ENCODE measurements at regions not wholly inside any gene's neighbourhood (a gene's known extent, or its start where the extent isn't known, plus 50 kb on each side); places are given as distances from the start of the nearest gene placed in this dataset.

DNA sequence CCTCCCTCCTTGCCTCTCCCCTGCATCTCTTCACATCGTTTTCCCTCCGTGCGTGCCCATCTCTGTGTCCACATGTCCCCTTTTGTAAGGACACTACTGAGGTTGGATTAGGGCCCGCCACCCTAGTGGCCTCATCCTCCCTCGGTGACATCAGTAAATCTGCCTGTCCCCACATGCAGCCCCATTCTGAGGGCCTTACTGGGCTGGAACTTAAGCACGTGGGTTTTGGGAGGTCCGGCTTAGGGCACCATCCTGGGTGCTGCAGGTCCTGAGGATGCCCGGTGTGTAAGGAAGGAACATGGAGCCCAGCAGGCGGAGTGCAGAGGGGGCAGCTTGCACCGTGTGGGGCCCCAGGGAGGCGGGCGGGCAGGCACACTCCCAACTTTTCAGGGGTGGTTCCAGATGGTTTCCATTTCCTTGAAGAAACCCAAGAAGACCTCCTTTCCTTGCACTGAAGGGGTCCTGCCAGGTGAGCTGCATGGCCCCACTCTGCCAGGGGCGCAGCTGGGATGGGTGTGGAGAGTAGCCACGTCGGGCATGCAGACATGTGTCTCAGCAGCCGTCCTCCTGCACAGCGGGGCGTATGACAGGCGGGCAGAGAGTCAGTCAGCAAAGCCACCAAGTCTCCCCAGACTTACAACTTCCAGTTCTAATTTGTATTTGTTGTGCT is 329.9 kb downstream of the QKI start:
- Histone ChIP-seq H3K9ac (ENCODE audit: low read length) (no peak overlapping the region), H3K27ac (ENCODE audit: low read length) (no peak overlapping the region), H3K4me2 (ENCODE audit: low read length) (no peak overlapping the region), H3K27me3 (ENCODE audit: insufficient read depth, low read depth, low read length) (no peaks in the 10 kb centered on the region), H3F3A (ENCODE audit: insufficient read depth, low read length, poor library complexity, severe bottlenecking) (no peaks in the 10 kb centered on the region), H3K9me3 (ENCODE audit: low read length) (no peaks in the 10 kb centered on the region), H3K79me2 (replicated peaks; ENCODE audit: insufficient read depth, low read length) (no peaks in the 10 kb centered on the region), H3K36me3 (ENCODE audit: insufficient read depth, low read length) (no peaks in the 10 kb centered on the region), H4K20me1 (ENCODE audit: insufficient read depth) (no peaks in the 10 kb centered on the region), H3K4me3 (ENCODE audit: low read length) (no peak overlapping the region), H2AFZ (ENCODE audit: low read depth, low read length) (no peak overlapping the region), H3K9me2 (ENCODE audit: insufficient read depth, low read length) (no peaks in the 10 kb centered on the region)
- TF ChIP-seq, protein P1, sequence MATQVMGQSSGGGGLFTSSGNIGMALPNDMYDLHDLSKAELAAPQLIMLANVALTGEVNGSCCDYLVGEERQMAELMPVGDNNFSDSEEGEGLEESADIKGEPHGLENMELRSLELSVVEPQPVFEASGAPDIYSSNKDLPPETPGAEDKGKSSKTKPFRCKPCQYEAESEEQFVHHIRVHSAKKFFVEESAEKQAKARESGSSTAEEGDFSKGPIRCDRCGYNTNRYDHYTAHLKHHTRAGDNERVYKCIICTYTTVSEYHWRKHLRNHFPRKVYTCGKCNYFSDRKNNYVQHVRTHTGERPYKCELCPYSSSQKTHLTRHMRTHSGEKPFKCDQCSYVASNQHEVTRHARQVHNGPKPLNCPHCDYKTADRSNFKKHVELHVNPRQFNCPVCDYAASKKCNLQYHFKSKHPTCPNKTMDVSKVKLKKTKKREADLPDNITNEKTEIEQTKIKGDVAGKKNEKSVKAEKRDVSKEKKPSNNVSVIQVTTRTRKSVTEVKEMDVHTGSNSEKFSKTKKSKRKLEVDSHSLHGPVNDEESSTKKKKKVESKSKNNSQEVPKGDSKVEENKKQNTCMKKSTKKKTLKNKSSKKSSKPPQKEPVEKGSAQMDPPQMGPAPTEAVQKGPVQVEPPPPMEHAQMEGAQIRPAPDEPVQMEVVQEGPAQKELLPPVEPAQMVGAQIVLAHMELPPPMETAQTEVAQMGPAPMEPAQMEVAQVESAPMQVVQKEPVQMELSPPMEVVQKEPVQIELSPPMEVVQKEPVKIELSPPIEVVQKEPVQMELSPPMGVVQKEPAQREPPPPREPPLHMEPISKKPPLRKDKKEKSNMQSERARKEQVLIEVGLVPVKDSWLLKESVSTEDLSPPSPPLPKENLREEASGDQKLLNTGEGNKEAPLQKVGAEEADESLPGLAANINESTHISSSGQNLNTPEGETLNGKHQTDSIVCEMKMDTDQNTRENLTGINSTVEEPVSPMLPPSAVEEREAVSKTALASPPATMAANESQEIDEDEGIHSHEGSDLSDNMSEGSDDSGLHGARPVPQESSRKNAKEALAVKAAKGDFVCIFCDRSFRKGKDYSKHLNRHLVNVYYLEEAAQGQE (IDR thresholded peaks at IDR 0.05; ENCODE audit: borderline replicate concordance) = no peak
- TF ChIP-seq SMC3 (conservative IDR thresholded peaks at IDR 0.05; ENCODE audit: poor library complexity) = no peak
- no peak for TF ChIP-seq EZH2 (IDR thresholded peaks at IDR 0.05; ENCODE audit: borderline replicate concordance, insufficient read depth, low read length, poor library complexity, severe bottlenecking)
- no peak for TF ChIP-seq MXI1 (conservative IDR thresholded peaks at IDR 0.05; ENCODE audit: poor library complexity, severe bottlenecking)
- TF ChIP-seq TAF1 (IDR thresholded peaks at IDR 0.05; ENCODE audit: low read depth) = no peak
- no peak for TF ChIP-seq POLR2AphosphoS5 (IDR thresholded peaks at IDR 0.05)
- TF ChIP-seq, protein P2, sequence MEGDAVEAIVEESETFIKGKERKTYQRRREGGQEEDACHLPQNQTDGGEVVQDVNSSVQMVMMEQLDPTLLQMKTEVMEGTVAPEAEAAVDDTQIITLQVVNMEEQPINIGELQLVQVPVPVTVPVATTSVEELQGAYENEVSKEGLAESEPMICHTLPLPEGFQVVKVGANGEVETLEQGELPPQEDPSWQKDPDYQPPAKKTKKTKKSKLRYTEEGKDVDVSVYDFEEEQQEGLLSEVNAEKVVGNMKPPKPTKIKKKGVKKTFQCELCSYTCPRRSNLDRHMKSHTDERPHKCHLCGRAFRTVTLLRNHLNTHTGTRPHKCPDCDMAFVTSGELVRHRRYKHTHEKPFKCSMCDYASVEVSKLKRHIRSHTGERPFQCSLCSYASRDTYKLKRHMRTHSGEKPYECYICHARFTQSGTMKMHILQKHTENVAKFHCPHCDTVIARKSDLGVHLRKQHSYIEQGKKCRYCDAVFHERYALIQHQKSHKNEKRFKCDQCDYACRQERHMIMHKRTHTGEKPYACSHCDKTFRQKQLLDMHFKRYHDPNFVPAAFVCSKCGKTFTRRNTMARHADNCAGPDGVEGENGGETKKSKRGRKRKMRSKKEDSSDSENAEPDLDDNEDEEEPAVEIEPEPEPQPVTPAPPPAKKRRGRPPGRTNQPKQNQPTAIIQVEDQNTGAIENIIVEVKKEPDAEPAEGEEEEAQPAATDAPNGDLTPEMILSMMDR (IDR thresholded peaks at IDR 0.05; ENCODE audit: poor library complexity, severe bottlenecking) = no peak
- no peak for TF ChIP-seq EP300 (conservative IDR thresholded peaks at IDR 0.05; ENCODE audit: poor library complexity, severe bottlenecking)
- no peak for TF ChIP-seq RAD21 (conservative IDR thresholded peaks at IDR 0.05)

DNA sequence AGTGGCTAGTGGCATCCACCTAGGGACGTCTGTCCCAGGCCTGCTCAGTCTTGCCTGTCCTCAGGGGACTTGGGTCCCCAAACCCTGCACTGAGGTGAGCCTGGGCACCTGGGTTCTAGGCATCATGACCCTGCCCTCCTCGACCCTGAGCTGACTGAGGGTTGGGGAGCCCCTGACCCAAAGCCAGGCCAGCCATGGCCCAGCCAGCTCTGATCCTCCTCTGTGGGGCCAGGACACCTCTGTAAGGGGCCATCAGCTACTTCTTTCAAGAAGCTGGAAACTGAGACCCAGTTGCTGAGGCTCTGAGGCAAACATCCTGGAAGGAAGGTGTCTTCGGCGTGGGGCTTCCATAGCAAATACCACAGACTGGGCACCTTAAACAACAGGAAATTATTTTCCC is 329.3 kb downstream of the QKI start:
- H2AFZ ChIP-seq (ENCODE audit: low read depth, low read length) = no peak overlapping the region
- H3K27me3 ChIP-seq (ENCODE audit: insufficient read depth, low read depth, low read length) = no peaks in the 10 kb centered on the region
- no peak overlapping the region for H3K4me2 ChIP-seq (ENCODE audit: low read length)
- H3K9me3 ChIP-seq (ENCODE audit: low read length) = no peaks in the 10 kb centered on the region
- no peak for TF ChIP-seq SMC3 (conservative IDR thresholded peaks at IDR 0.05; ENCODE audit: poor library complexity)
- TF ChIP-seq EZH2 (IDR thresholded peaks at IDR 0.05; ENCODE audit: borderline replicate concordance, insufficient read depth, low read length, poor library complexity, severe bottlenecking) = no peak
- TF ChIP-seq, protein P2 (IDR thresholded peaks at IDR 0.05; ENCODE audit: poor library complexity, severe bottlenecking) = no peak
- no peak for TF ChIP-seq EP300 (conservative IDR thresholded peaks at IDR 0.05; ENCODE audit: poor library complexity, severe bottlenecking)
- H3K79me2 ChIP-seq (replicated peaks; ENCODE audit: insufficient read depth, low read length) = no peaks in the 10 kb centered on the region
- no peaks in the 10 kb centered on the region for H3F3A ChIP-seq (ENCODE audit: insufficient read depth, low read length, poor library complexity, severe bottlenecking)
- H3K9ac ChIP-seq (ENCODE audit: low read length) = no peak overlapping the region
- H3K9me2 ChIP-seq (ENCODE audit: insufficient read depth, low read length) = no peaks in the 10 kb centered on the region
- no peak overlapping the region for H3K4me3 ChIP-seq (ENCODE audit: low read length)
- H3K36me3 ChIP-seq (ENCODE audit: insufficient read depth, low read length) = no peaks in the 10 kb centered on the region
- H3K27ac ChIP-seq (ENCODE audit: low read length) = no peak overlapping the region
- H4K20me1 ChIP-seq (ENCODE audit: insufficient read depth) = no peaks in the 10 kb centered on the region

Measured in neural cell (in vitro differentiated cells).